Fibroblast of villous mesenchyme (primary cell): ENCODE measurements at regions not wholly inside any gene's neighbourhood (a gene's known extent, or its start where the extent isn't known, plus 50 kb on each side); places are given as distances from the start of the nearest gene placed in this dataset.

ENCODE experiments used
- DNase-seq: peaks from one replicate; pipeline ENCODE4 v3.0.0-alpha.2; 2010; ENCODE audit warnings: low read depth
- H3K4me3 ChIP-seq: 2 replicates; pipeline ENCODE4 v1.5.1; 2011; ENCODE audit warnings: low read depth, mild to moderate bottlenecking, low read length
- CTCF ChIP-seq: IDR thresholded peaks from 2 replicates; pipeline ENCODE4 v1.5.1; 2012; ENCODE audit warnings: low read depth, mild to moderate bottlenecking, low read length; ENCODE audit not compliant: insufficient read depth

GRCh38 chr1:201652181-201652580, 113.3 kb downstream of the NAV1 start:
- no peak overlapping the region for H3K4me3 ChIP-seq
- DNase-seq = no peak
- no peak for TF ChIP-seq CTCF

GRCh38 chr1:201653233-201653632, 114.3 kb downstream of the NAV1 start:
- no peak overlapping the region for H3K4me3 ChIP-seq
- DNase-seq = no peak
- no peak for TF ChIP-seq CTCF

- DNase-seq = no peak
- TF ChIP-seq CTCF = no peak
- no peak overlapping the region for H3K4me3 ChIP-seq
Measured at GRCh38 chr1:201653883-201654282, 115.0 kb downstream of the NAV1 start.

GRCh38 chr1:201655243-201655642, 116.3 kb downstream of the NAV1 start:
- H3K4me3 ChIP-seq = no peak overlapping the region
- peak; percentile 18 for TF ChIP-seq CTCF
- peak; percentile 85 for DNase-seq

GRCh38 chr1:201655910-201656309, 117.0 kb downstream of the NAV1 start:
- H3K4me3 ChIP-seq = no peak overlapping the region
- DNase-seq = no peak
- TF ChIP-seq CTCF = no peak

- peak; percentile 83 for DNase-seq
- no peak overlapping the region for H3K4me3 ChIP-seq
- TF ChIP-seq CTCF = no peak
Measured at GRCh38 chr1:201656311-201657032, 117.5 kb downstream of the NAV1 start.

GRCh38 chr1:201659572-201659971, 120.6 kb downstream of the NAV1 start:
- TF ChIP-seq CTCF = no peak
- H3K4me3 ChIP-seq = no peak overlapping the region
- DNase-seq = no peak
